CD4-positive, alpha-beta T cell treated with Interleukin-6 for 4 hours (primary cell): ENCODE measurements at regions not wholly inside any gene's neighbourhood (a gene's known extent, or its start where the extent isn't known, plus 50 kb on each side); places are given as distances from the start of the nearest gene placed in this dataset.
"Not testable (repeated sequence)": the region's sequence is repeated elsewhere in the genome, so short reads cannot be mapped to it uniquely, and the experiment has no call there.

Source experiments
- DNase-seq: peaks from one replicate; pipeline ENCODE4 v3.0.0-alpha.2; 2020; ENCODE audit warnings: mixed read lengths

- no peak for DNase-seq
These were observed 1489.8 kb upstream of the C9orf72 start for GRCh38 chr9:29063031-29063430.

GRCh38 chr9:29066141-29066640 lies 1492.9 kb upstream of the C9orf72 start:
- DNase-seq, result no peak

GRCh38 chr9:29068461-29068860 lies 1495.2 kb upstream of the C9orf72 start:
- no peak for DNase-seq

GRCh38 chr9:29069376-29069775 lies 1496.1 kb upstream of the C9orf72 start:
- no peak for DNase-seq

- DNase-seq, result no peak
These were observed 1504.9 kb upstream of the C9orf72 start for GRCh38 chr9:29078063-29078666.

GRCh38 chr9:29100762-29101161 lies 1527.5 kb upstream of the C9orf72 start:
- DNase-seq, result no peak

- not testable (repeated sequence) for DNase-seq
These were observed 1530.9 kb upstream of the C9orf72 start for GRCh38 chr9:29104166-29104565.

GRCh38 chr9:29118555-29118954 lies 1545.3 kb upstream of the C9orf72 start:
- no peak for DNase-seq

- DNase-seq, result no peak
These were observed 1553.5 kb upstream of the C9orf72 start for GRCh38 chr9:29126783-29127182.

- no peak for DNase-seq
These were observed 1556.5 kb upstream of the C9orf72 start for GRCh38 chr9:29129763-29130162.

GRCh38 chr9:29144476-29144875 lies 1571.2 kb upstream of the C9orf72 start:
- no peak for DNase-seq

GRCh38 chr9:29150606-29151005 lies 1577.3 kb upstream of the C9orf72 start:
- DNase-seq, result no peak

- no peak for DNase-seq
These were observed 1587.6 kb upstream of the C9orf72 start for GRCh38 chr9:29160763-29161353.

GRCh38 chr9:29174136-29174535 lies 1600.9 kb upstream of the C9orf72 start:
- DNase-seq, result no peak

- no peak for DNase-seq
These were observed 1603.0 kb upstream of the C9orf72 start for GRCh38 chr9:29176231-29176630.

- no peak for DNase-seq
These were observed 1603.5 kb upstream of the C9orf72 start for GRCh38 chr9:29176786-29177185.

GRCh38 chr9:29183971-29184370 lies 1610.7 kb upstream of the C9orf72 start:
- DNase-seq, result no peak

- DNase-seq, result not testable (repeated sequence)
These were observed 1615.5 kb upstream of the C9orf72 start for GRCh38 chr9:29188771-29189170.

- DNase-seq, result not testable (repeated sequence)
These were observed 1615.9 kb upstream of the C9orf72 start for GRCh38 chr9:29189221-29189620.

GRCh38 chr9:29198861-29199260 lies 1625.6 kb upstream of the C9orf72 start:
- no peak for DNase-seq

GRCh38 chr9:29199975-29200374 lies 1626.7 kb upstream of the C9orf72 start:
- no peak for DNase-seq

- DNase-seq, result no peak
These were observed 1627.4 kb upstream of the C9orf72 start for GRCh38 chr9:29200650-29201049.

- no peak for DNase-seq
These were observed 1630.1 kb upstream of the C9orf72 start for GRCh38 chr9:29203244-29203930.

- no peak for DNase-seq
These were observed 1635.4 kb upstream of the C9orf72 start for GRCh38 chr9:29208670-29209069.
